WTC11 (cell line): ENCODE measurements at regions not wholly inside any gene's neighbourhood (a gene's known extent, or its start where the extent isn't known, plus 50 kb on each side); places are given as distances from the start of the nearest gene placed in this dataset.

Source experiments
- ATAC-seq: fragments of 200-7000 bp; cut with Tn5 transposase; 2 replicates; pipeline ENCODE4 v1.10.0; 2021; ENCODE audit warnings: mild to moderate bottlenecking, moderate library complexity
- CTCF ChIA-PET: fragments of 300-600 bp; sonication (Branson Sonifier 250); formaldehyde crosslinking; loops from one replicate; lab custom pipeline; 2021; ENCODE audit warnings: antibody characterized with exemption; lab: Charles Lee
- POLR2A ChIA-PET: fragments of 350-600 bp; sonication (Branson Sonifier 250); formaldehyde crosslinking; loops from one replicate; lab custom pipeline; 2021; ENCODE audit warnings: antibody characterized with exemption; lab: Charles Lee
- DNase-seq: peaks from one replicate; pipeline ENCODE4 v3.0.0; 2021; ENCODE audit warnings: low spot score
- H3K27ac Mint-ChIP-seq: 2 replicates; pipeline ENCODE4 v1.8.0; 2021; ENCODE audit warnings: mixed read lengths
- H3K27me3 Mint-ChIP-seq: 2 replicates; pipeline ENCODE4 v1.8.0; 2021; ENCODE audit warnings: low read depth, mild to moderate bottlenecking, moderate library complexity, mixed read lengths
- H3K36me3 Mint-ChIP-seq: 2 replicates; pipeline ENCODE4 v1.8.0; 2021; ENCODE audit warnings: mixed read lengths
- H3K4me1 Mint-ChIP-seq: 2 replicates; pipeline ENCODE4 v1.8.0; 2022; ENCODE audit warnings: mixed read lengths
- H3K4me3 Mint-ChIP-seq: 2 replicates; pipeline ENCODE4 v1.8.0; 2021; ENCODE audit warnings: mild to moderate bottlenecking, moderate library complexity, mixed read lengths
- H3K9me3 Mint-ChIP-seq: 2 replicates; pipeline ENCODE4 v1.8.0; 2021; ENCODE audit warnings: mixed read lengths
- AFF4 ChIP-seq: sonication (generic); formaldehyde crosslinking; IDR thresholded peaks from 2 replicates; pipeline ENCODE4 v1.8.1; 2023; ENCODE audit warnings: mild to moderate bottlenecking, missing genetic modification reagents, borderline replicate concordance
- CBFB ChIP-seq: sonication (generic); formaldehyde crosslinking; IDR thresholded peaks from 2 replicates; pipeline ENCODE4 v1.8.1; 2022; ENCODE audit warnings: mild to moderate bottlenecking, low read depth, missing genetic modification reagents
- CREM ChIP-seq: sonication (generic); formaldehyde crosslinking; IDR thresholded peaks from 2 replicates; pipeline ENCODE4 v1.8.1; 2022; ENCODE audit warnings: mild to moderate bottlenecking, missing genetic modification reagents, moderate library complexity
- ELF4 ChIP-seq: sonication (generic); formaldehyde crosslinking; IDR thresholded peaks from 2 replicates; pipeline ENCODE4 v1.8.1; 2022; ENCODE audit warnings: low read depth, mild to moderate bottlenecking, moderate library complexity, missing genetic modification reagents
- ETV6 ChIP-seq: sonication (generic); formaldehyde crosslinking; IDR thresholded peaks from 2 replicates; pipeline ENCODE4 v1.8.1; 2022; ENCODE audit warnings: mild to moderate bottlenecking, missing genetic modification reagents
- FOXJ3 ChIP-seq: sonication (generic); formaldehyde crosslinking; IDR thresholded peaks from 2 replicates; pipeline ENCODE4 v1.9.0; 2021; ENCODE audit warnings: missing genetic modification reagents, mild to moderate bottlenecking, borderline replicate concordance
- FOXP1 ChIP-seq: sonication (generic); formaldehyde crosslinking; IDR thresholded peaks from 2 replicates; pipeline ENCODE4 v1.8.0; 2022; ENCODE audit warnings: missing genetic modification reagents, mild to moderate bottlenecking, moderate library complexity, borderline replicate concordance
- JAZF1 ChIP-seq: fragments of 250-450 bp; sonication (Bioruptor Pico); IDR thresholded peaks from 2 replicates; pipeline ENCODE4 v1.9.0; 2021; ENCODE audit warnings: moderate library complexity, mild to moderate bottlenecking, inconsistent platforms
- JUN ChIP-seq: sonication (generic); formaldehyde crosslinking; IDR thresholded peaks from 2 replicates; pipeline ENCODE4 v1.8.0; 2023; ENCODE audit warnings: mild to moderate bottlenecking, missing genetic modification reagents
- KAT7 ChIP-seq: sonication (generic); formaldehyde crosslinking; IDR thresholded peaks from 2 replicates; pipeline ENCODE4 v1.8.1; 2023; ENCODE audit warnings: missing genetic modification reagents, mild to moderate bottlenecking, borderline replicate concordance
- MXD4 ChIP-seq: fragments of 250-450 bp; sonication (Bioruptor Pico); IDR thresholded peaks from 2 replicates; pipeline ENCODE4 v1.8.0; 2021; ENCODE audit warnings: mild to moderate bottlenecking, moderate library complexity, borderline replicate concordance
- NFE2L1 ChIP-seq: sonication (generic); formaldehyde crosslinking; IDR thresholded peaks from 2 replicates; pipeline ENCODE4 v1.8.1; 2023; ENCODE audit warnings: missing genetic modification reagents
- NFYB ChIP-seq: sonication (generic); formaldehyde crosslinking; conservative IDR thresholded peaks from 2 replicates; pipeline ENCODE4 v1.8.0; 2022; ENCODE audit warnings: low read depth, missing genetic modification reagents
- NR1H2 ChIP-seq: sonication (generic); formaldehyde crosslinking; IDR thresholded peaks from 2 replicates; pipeline ENCODE4 v1.9.0; 2021; ENCODE audit warnings: mild to moderate bottlenecking, moderate library complexity, missing genetic modification reagents
- NR3C1 ChIP-seq: sonication (generic); formaldehyde crosslinking; conservative IDR thresholded peaks from 2 replicates; pipeline ENCODE4 v1.8.1; 2023; ENCODE audit warnings: low read depth, mild to moderate bottlenecking, missing genetic modification reagents
- PRRX2 ChIP-seq: fragments of 250-450 bp; sonication (Bioruptor Pico); IDR thresholded peaks from 2 replicates; pipeline ENCODE4 v1.8.0; 2021; ENCODE audit warnings: mild to moderate bottlenecking
- SOX15 ChIP-seq: fragments of 250-450 bp; sonication (Bioruptor Pico); IDR thresholded peaks from 2 replicates; pipeline ENCODE4 v1.9.0; 2021; ENCODE audit warnings: mild to moderate bottlenecking
- TEAD1 ChIP-seq: sonication (generic); formaldehyde crosslinking; IDR thresholded peaks from 2 replicates; pipeline ENCODE4 v1.8.0; 2022; ENCODE audit warnings: mild to moderate bottlenecking, missing genetic modification reagents
- USF2 ChIP-seq: sonication (generic); formaldehyde crosslinking; IDR thresholded peaks from 2 replicates; pipeline ENCODE4 v1.8.1; 2023; ENCODE audit warnings: mild to moderate bottlenecking, missing genetic modification reagents, moderate library complexity
- ZNF219 ChIP-seq: sonication (generic); formaldehyde crosslinking; IDR thresholded peaks from 2 replicates; pipeline ENCODE4 v1.8.0; 2023; ENCODE audit warnings: missing genetic modification reagents, mild to moderate bottlenecking, borderline replicate concordance
- ZNF232 ChIP-seq: sonication (generic); formaldehyde crosslinking; IDR thresholded peaks from 2 replicates; pipeline ENCODE4 v1.8.0; 2022; ENCODE audit warnings: mild to moderate bottlenecking, missing genetic modification reagents
- ZNF317 ChIP-seq: sonication (generic); formaldehyde crosslinking; IDR thresholded peaks from 2 replicates; pipeline ENCODE4 v1.8.1; 2023; ENCODE audit warnings: low read depth, mild to moderate bottlenecking, moderate library complexity, missing genetic modification reagents, borderline replicate concordance
- ZNF396 ChIP-seq: fragments of 250-450 bp; sonication (Bioruptor Pico); IDR thresholded peaks from 2 replicates; pipeline ENCODE4 v1.8.0; 2021; ENCODE audit warnings: mild to moderate bottlenecking, moderate library complexity, borderline replicate concordance
- TF ChIP-seq, protein P1 (sequence below): sonication (generic); formaldehyde crosslinking; IDR thresholded peaks from 2 replicates; pipeline ENCODE4 v1.8.0; 2022; ENCODE audit warnings: mild to moderate bottlenecking, missing genetic modification reagents
- TF ChIP-seq, protein P2 (sequence below): sonication (generic); formaldehyde crosslinking; IDR thresholded peaks from 2 replicates; pipeline ENCODE4 v1.8.1; 2023; ENCODE audit warnings: mild to moderate bottlenecking, missing genetic modification reagents
- TF ChIP-seq, protein P3 (sequence below): fragments of 250-450 bp; sonication (Bioruptor Pico); IDR thresholded peaks from 2 replicates; pipeline ENCODE4 v1.9.0; 2021; ENCODE audit warnings: mild to moderate bottlenecking

GRCh38 chr4:14668296-14668695 is 334.0 kb upstream of the CPEB2 start:
- Mint-ChIP-seq H3K36me3 (peaks cover 15% of the 10 kb centered on the region), H3K27me3 (no peaks in the 10 kb centered on the region; the same call in 1 of the 2 replicates), H3K9me3 (peaks cover 16% of the 10 kb centered on the region), H3K4me3 (no peak overlapping the region), H3K4me1 (peaks cover 10% of the 10 kb centered on the region), H3K27ac (no peak overlapping the region)
- CTCF ChIA-PET, result no interaction called here
- TF ChIP-seq USF2 (CRISPR knock-in tag) (no peak), ZNF219 (CRISPR knock-in tag) (no peak), ELF4 (CRISPR knock-in tag) (no peak), MXD4 (CRISPR knock-in tag) (no peak), PRRX2 (CRISPR knock-in tag) (no peak), NFYB (CRISPR knock-in tag) (no peak), ZNF232 (CRISPR knock-in tag) (no peak), FOXP1 (no peak), KAT7 (CRISPR knock-in tag) (no peak), AFF4 (no peak)
- no peak for ATAC-seq
- DNase-seq, result no peak
- POLR2A ChIA-PET, result no interaction called here

DNA sequence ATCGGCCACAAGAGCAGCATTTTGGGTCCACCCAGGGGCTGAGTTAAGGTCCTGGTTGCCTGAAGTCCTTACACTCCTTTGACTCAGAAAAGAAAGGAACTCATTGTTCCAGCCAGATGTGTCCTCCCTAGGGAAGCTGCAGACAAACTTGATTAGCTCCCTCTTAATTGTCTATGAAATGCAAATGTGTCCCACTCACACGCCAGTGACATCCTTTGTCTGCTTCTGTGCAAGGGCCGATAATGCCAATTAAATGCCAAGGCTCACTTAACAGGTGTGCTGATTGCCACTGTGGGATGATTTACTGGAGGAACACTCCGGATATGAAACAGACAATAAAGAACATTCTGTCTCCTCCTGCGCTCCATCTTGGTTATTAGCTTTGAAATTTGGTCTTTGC is 332.9 kb upstream of the CPEB2 start:
- Mint-ChIP-seq H3K36me3 (peaks cover 15% of the 10 kb centered on the region), H3K4me1 (peaks cover 10% of the 10 kb centered on the region), H3K9me3 (peaks cover 16% of the 10 kb centered on the region), H3K27me3 (no peaks in the 10 kb centered on the region; the same call in 1 of the 2 replicates), H3K27ac (no peak overlapping the region), H3K4me3 (no peak overlapping the region)
- POLR2A ChIA-PET, result no interaction called here
- no peak for ATAC-seq
- CTCF ChIA-PET, result no interaction called here
- no peak for DNase-seq
- TF ChIP-seq ZNF396 (CRISPR knock-in tag), result no peak
- no peak for TF ChIP-seq JUN (CRISPR knock-in tag)
- TF ChIP-seq, protein P1, sequence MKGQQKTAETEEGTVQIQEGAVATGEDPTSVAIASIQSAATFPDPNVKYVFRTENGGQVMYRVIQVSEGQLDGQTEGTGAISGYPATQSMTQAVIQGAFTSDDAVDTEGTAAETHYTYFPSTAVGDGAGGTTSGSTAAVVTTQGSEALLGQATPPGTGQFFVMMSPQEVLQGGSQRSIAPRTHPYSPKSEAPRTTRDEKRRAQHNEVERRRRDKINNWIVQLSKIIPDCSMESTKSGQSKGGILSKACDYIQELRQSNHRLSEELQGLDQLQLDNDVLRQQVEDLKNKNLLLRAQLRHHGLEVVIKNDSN (CRISPR knock-in tag), result no peak
- no peak for TF ChIP-seq ETV6 (CRISPR knock-in tag)
- TF ChIP-seq NR3C1 (CRISPR knock-in tag), result no peak
- no peak for TF ChIP-seq TEAD1
- TF ChIP-seq NFE2L1, result no peak
- no peak for TF ChIP-seq SOX15 (CRISPR knock-in tag)
- TF ChIP-seq CREM (CRISPR knock-in tag), result no peak
- TF ChIP-seq, protein P2, sequence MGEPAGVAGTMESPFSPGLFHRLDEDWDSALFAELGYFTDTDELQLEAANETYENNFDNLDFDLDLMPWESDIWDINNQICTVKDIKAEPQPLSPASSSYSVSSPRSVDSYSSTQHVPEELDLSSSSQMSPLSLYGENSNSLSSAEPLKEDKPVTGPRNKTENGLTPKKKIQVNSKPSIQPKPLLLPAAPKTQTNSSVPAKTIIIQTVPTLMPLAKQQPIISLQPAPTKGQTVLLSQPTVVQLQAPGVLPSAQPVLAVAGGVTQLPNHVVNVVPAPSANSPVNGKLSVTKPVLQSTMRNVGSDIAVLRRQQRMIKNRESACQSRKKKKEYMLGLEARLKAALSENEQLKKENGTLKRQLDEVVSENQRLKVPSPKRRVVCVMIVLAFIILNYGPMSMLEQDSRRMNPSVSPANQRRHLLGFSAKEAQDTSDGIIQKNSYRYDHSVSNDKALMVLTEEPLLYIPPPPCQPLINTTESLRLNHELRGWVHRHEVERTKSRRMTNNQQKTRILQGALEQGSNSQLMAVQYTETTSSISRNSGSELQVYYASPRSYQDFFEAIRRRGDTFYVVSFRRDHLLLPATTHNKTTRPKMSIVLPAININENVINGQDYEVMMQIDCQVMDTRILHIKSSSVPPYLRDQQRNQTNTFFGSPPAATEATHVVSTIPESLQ (CRISPR knock-in tag), result no peak
- TF ChIP-seq JAZF1 (CRISPR knock-in tag), result no peak
- TF ChIP-seq, protein P3, sequence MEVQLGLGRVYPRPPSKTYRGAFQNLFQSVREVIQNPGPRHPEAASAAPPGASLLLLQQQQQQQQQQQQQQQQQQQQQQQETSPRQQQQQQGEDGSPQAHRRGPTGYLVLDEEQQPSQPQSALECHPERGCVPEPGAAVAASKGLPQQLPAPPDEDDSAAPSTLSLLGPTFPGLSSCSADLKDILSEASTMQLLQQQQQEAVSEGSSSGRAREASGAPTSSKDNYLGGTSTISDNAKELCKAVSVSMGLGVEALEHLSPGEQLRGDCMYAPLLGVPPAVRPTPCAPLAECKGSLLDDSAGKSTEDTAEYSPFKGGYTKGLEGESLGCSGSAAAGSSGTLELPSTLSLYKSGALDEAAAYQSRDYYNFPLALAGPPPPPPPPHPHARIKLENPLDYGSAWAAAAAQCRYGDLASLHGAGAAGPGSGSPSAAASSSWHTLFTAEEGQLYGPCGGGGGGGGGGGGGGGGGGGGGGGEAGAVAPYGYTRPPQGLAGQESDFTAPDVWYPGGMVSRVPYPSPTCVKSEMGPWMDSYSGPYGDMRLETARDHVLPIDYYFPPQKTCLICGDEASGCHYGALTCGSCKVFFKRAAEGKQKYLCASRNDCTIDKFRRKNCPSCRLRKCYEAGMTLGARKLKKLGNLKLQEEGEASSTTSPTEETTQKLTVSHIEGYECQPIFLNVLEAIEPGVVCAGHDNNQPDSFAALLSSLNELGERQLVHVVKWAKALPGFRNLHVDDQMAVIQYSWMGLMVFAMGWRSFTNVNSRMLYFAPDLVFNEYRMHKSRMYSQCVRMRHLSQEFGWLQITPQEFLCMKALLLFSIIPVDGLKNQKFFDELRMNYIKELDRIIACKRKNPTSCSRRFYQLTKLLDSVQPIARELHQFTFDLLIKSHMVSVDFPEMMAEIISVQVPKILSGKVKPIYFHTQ, result no peak
- no peak for TF ChIP-seq ZNF317 (CRISPR knock-in tag)
- no peak for TF ChIP-seq CBFB (CRISPR knock-in tag)
- no peak for TF ChIP-seq FOXJ3
- no peak for TF ChIP-seq NR1H2 (CRISPR knock-in tag)
